Stimulated activated CD8-positive, alpha-beta memory T cell treated with anti-CD3 and anti-CD28 coated beads, Interleukin-2, amount 100 ng/mL, for 48 hours (primary cell): ENCODE measurements at regions not wholly inside any gene's neighbourhood (a gene's known extent, or its start where the extent isn't known, plus 50 kb on each side); places are given as distances from the start of the nearest gene placed in this dataset.
"Not testable (repeated sequence)": the region's sequence is repeated elsewhere in the genome, so short reads cannot be mapped to it uniquely, and the experiment has no call there.

ENCODE experiments used
- DNase-seq, 2 donors: peaks; one replicate each; pipeline ENCODE4 v3.0.0-alpha.2; 2020; ENCODE audit warnings: low read depth in 2 of 2

DNA sequence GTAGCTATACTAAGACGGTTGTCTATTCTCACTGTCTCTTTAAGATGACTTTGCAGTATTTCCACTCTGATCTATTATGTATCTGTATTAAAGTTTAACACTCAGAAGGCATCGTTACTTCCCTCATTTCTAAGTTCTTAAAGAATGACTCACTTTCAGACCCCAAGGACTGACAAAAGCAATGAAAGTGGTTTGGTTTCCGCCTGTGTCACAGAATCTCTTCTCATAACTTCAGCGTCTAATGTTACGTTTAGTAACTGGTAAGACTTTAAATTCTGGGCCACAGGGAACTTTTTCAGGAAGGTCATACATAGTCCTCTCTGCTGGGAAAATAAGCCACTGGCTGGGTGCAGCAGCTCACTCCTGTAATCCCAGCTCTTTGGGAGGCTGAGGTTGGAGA lies 892.0 kb upstream of the AUTS2 start:
- no peak for DNase-seq

DNA sequence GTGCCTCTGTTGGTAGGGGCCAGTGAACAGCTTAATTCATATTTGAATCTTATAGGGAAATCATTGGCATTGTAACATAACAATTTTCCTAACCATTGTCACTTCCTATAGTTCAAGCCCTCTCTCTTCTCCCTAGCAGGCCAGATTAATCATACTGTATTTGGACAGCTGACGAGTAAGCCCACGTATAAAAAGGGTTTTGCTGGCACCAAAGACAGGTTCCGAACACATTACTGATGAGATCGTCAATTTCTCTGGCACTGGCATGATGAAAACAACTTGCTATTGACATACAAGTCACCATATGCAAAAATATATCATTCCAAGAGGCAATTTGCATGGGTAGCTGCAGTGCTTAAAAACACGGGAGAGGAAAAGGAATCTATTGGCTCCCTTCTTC lies 891.1 kb upstream of the AUTS2 start:
- DNase-seq: no peak

DNA sequence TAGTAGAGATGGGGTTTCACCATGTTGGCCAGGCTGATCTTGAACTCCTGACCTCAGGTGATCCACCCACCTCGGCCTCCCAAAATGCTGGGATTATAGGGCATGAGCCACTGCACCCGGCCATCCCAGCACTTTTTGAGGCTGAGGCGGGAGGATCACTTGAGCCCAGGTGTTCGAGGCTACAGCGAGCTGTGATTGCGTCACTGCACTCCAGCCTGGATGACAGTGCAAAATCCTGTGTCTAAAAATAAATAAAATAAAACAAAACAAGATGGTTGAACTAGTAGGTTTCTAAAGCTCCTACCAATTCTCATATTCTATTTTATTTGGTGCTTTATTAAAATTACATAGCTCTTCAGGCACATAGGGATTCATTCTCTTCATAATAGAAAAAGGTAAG lies 890.3 kb upstream of the AUTS2 start:
- DNase-seq: no peak

DNA sequence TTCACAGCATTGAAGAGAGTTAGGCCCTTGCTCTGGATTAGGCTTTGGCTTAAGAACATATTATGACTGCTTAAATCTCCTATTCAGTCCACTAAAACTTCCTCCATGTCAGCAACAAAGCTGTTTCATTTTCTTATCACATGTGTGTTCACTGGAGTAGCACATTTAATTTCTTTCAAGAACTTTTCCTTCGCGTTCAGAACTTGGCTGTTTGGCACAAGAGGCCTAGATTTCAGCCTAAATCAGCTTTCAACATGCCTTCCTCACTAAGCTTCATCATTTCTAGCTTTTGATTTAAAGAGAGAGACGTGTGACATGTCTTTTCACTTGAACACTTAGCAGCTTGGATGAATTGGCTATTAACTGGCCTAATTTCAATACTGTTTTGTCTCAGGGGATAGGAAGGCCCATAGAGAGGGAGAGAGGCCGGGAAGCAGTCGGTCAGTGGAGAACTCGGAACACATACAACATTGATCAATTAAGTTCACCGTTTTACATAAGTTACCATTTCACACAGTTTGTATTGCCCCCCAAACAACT lies 885.2 kb upstream of the AUTS2 start:
- DNase-seq: no peak

DNA sequence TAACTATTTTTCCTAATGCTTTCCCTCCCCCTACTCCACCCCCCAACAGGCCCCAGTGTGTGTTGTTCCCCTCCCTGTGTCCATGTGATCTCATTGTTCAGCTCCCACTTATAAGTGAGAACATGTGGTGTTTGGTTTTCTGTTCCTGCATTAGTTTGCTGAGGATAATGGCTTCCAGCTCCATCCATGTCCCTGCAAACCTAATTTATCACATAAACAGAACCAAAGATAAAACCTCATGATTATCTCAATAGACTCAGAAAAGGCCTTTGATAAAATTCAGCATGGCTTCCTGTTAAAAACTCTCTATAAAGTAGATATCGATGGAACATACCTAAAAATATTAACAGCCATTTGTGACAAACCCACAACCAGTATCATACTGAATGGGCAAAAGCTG lies 884.1 kb upstream of the AUTS2 start:
- not testable (repeated sequence) for DNase-seq

DNA sequence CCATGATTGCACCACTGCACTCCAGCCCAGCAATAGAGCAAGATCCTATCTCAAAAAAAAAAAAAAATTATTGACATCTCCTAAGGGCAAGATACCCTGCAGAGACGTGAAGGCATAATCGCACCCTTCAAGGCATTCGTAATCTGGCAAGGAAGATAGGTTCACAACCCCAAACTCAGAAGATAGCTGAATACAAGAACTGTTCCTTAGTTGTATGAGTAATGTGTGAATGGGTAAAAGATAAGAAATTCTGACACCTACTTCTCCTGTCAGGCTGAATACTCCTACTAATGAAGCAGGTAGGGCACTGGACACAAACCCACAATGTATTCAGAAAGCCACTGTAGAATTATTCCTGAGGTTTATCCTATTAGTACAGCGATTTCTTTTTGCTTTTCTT lies 882.4 kb upstream of the AUTS2 start:
- DNase-seq: no peak

DNA sequence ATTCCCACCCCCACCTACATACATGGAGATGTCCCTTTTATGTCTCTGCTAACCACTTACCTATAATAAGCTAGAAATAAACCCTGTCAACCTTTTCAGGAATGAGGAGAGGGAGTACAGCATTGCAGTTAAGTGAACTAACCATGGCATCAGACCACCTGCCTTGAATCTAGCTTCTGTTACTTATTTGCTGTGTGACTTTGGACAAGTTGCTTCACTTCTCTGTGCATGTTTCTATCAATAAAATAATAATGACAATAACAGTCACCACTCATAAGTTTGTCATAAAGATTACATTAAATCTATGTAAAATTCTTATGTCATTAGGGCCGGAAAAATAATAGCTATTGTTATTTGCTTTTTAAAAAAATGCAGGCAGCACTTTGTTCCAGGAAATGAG lies 881.1 kb upstream of the AUTS2 start:
- no peak for DNase-seq

DNA sequence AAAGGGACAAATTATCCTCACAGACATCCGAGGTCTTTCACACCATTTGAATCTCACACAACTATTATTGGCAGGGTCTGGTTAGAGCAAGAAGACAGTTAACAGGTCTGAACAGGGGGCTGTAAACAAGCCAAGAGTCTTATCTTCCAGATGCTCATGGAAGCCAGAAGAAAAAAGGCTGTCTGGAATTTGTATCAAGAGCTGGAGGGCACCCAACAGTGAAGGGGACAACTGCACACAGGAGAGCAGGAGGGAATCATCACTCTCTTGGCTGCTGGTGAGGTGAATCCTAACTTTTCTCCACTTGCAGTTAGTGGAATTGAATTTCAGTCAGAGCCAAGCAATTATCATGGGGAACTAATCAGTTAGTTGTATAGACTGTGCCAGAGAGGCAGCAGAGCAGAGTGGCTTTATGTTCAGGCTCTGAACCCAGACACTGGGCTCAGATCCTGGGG lies 880.2 kb upstream of the AUTS2 start:
- DNase-seq: no peak

DNA sequence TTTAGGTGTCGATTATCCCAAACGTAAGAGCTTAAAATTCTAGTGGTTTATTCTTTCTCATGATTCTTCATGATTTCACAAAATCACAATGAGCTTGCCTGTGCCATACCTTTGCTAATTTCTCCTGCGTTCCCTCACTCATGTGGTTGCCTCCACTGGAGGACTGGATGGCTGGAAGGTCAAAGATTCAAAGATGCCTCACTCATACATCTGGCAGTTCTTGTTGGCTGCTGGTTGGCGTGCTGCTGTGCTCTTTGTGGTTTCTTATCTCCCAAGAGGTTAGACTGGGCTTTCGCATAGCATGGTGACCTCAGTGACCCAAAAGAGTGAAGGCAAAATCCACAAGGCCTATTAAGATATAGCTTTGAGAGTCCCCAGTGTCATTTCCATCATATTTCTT lies 877.6 kb upstream of the AUTS2 start:
- DNase-seq: no peak

DNA sequence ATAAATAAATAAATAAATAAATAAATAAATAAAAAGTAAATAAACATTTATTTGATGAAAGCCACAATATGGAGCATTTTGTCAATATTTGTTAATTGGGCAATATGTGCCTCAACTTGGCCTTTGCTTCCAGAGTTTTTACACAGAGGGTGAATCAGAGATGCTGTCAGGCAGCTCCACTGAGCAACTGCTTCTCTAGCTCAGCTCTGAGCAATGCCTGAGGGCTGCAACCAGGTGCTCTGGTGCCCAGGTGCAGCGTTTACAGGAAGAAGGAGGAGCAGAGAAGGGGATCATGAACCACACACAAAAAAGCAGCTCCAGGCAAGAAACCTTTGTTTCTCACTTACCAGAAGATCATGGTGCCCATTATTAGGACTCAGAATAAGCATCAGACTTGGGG lies 876.2 kb upstream of the AUTS2 start:
- no peak for DNase-seq

DNA sequence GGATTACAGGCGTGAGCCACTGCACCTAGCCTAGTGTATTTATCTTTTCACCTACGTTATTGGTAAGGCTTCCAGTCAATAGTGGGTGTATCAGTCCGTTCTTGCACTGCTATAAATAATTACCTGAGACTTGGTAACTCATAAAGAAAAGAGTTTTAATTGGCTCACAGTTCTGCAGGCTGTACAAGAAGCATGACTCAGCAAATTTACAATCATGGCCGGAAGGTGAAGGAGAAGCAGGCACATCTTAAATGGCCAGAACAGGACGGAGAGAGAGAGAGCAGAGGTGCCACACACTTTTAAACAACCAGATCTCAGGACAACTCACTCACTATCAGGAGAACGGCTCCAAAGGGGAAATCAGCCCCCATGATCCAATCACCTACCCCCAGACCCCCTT lies 873.3 kb upstream of the AUTS2 start:
- no peak for DNase-seq

DNA sequence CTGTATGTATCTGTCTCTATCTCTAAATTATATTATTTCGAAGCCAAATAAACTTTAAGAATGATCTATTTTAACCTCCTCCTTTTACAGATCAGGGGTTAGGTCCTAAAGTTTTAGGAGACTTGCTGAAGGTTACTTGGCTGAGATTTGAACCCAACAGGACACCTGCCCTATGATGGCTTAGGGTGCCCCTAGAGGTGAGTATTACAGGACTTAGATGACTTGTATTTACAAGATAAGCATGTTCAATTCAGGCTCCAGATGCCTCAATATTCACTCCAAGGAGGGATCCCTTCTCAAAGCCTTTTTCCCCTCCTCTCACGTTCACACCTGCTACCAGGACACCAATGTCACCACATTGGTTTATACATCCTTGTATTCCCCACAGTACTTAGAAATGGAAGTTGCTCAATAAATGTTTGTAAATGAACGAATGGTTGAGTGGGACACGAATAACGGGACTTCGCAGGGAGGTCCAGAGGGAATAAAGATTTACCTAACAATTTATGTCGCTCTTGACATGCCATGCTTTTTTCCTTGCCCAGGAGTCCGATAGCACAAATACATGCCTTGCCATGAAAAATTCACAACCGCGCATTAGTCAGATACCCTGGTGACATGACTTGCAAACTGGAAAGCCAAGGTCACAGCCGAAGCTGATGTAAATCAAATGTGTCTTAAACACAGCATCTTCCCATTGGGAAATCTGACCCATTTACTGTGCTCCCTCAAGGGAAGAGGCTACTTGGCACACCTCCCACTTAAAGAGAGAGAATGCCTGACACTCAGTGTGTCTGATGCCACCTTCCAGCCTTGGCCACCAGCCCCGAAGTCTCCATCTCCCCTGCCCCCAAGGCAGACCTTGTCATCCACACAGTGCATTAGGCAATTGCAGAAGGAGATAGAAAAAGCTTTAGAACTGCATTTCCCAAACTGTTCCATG lies 872.2 kb upstream of the AUTS2 start:
- DNase-seq: no peak

DNA sequence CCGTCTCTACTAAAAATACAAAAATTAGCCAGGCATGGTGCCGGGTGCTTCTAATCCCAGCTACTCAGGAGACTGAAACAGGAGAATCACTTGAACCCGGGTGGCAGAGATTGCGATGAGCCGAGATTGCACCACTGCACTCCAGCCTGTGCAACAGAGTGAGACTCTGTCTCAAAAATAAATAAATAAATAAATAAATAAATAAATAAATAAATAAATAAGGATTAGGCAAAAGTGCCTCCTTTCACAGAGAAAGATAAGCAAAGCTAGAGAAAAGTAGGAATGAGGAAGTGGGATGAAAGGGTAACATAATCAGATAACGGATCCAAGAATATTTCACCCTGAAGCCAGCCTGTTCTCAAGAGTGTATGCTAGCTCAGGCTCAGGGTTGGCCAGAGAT lies 869.6 kb upstream of the AUTS2 start:
- not testable (repeated sequence) for DNase-seq

DNA sequence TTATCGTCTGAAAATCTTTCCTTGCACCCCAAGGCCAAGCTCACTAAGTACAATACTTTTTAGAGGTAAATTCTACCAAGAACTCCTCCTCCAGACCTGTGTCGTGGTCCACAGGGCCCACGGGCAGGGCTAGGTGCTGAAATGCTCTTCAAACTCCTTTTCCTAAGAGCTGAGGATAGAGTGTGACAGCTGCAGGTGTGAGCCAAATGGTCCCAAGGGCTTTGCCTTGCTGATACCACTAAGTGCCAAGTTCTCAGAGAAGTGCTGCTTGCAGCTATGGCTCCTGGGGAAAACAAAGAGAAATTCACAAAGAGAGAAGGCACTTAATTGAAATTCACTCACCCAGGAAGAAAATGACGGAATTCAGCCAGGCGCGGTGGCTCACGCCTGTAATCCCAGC lies 868.9 kb upstream of the AUTS2 start:
- DNase-seq: no peak

DNA sequence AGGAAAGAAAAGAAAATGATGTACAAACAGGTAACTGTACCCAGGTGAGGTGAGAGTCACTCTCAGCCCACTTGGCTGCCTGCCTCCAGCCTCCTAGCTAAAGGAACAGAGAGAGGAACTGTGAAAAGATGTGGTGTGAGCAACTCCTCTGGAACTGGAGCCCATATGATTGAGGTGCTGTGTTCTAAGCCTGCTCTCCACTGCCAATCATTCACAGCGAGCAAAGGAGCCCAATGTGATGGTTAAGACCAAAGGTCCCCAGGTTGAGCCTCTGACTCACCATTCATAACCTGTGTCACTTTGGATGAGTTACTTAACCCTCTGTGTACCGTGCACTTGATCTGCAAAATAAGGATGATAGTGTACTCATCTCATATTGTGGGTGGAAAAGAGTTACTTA lies 868.1 kb upstream of the AUTS2 start:
- DNase-seq: no peak

DNA sequence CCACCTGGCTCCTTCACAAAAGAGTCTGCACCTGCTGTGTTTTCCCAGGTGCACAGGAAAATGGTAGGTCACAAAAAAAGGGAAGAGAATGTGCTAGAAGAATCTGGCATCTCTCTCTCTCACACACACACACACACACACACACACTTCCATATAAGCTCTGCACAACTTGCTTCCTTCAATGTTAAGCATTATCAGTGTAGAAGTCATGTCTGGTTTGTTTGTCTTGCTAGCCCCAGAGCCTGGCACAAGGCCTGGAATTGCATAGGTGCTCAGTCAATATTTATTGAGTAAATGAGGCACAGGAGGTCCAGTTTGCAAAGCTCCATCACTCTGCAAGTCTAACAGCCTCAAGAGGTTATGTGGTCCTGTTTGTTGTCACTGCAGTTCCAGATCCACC lies 867.3 kb upstream of the AUTS2 start:
- DNase-seq: no peak

DNA sequence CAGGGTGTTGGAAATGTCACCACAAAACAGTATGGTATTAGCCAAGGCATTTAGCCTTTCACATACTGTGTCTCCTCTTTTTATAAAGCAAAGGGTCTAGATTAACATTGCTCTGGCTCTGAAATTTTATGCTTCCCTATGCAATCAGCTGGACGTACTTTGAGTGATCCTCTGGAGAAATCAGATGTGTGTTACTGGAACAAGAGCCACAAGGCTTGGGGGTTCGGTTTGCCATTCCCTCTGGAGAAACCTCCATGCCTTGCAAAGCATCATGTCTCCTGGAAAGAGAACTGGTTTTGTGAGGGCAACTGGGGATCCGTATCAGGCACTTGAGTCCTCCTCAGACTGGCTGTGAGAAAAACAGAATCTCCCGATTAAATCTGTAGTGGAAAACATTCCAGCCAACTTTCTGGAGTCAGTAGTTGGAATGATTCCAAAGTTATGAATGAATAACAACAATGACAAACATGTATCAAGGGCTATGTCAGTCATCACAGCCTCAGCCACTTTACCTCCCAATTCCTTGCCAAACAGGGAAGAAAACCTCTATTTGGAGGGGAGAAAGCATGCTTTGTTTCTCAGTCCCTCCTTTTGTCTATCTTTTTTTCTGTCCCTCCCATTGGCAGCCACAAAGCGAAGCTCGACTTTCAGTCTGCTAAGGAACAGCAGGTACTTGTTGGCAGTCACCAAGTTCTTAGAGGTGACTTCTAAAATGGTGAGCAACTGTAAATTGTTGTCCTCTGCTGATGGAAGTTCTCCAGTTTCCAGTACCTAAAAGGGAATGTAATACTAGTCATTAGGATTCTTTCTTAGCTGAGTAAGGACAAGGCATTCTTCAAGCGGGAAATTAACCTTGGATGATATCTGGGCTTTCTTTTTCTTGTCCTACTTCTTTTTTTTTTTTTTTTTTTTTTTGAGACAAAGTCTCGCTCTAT lies 864.8 kb upstream of the AUTS2 start:
- no peak for DNase-seq

DNA sequence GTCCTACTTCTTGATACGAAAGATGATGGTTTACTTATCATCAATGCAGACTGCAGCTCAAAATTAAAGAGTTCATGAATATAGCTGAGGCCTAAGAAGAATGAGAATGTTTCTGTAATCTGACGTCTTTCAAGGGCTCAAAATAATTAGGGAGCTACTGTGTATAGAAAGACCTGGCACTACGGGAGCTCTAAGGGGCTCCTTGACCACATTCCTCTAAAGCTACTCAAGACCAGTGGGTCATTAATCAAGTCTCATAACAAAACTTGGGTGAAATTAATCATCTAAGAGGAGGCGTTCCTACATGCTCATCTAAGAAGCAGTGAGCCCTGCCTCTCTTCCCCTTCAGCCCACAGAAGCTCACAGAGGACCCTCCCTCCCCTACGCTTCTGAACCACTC lies 863.8 kb upstream of the AUTS2 start:
- no peak for DNase-seq

DNA sequence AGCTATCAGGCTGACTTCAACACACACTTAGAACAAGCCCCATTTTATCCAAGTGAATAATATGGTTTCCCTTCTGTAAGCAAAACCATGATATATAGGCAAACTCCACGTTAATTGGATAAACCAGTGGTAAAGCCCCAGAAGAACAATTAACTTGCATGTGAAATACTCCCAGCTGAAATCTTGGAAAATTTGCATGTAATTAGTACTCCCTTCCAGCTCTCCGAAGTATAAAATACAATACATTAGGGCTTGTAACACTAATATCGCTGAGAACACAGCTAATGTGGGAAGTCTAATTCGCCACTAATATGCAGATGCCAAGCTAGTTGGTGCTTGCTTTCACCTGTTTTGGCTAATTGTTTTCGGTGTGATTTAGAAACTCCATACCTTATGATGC lies 859.0 kb upstream of the AUTS2 start:
- no peak for DNase-seq

DNA sequence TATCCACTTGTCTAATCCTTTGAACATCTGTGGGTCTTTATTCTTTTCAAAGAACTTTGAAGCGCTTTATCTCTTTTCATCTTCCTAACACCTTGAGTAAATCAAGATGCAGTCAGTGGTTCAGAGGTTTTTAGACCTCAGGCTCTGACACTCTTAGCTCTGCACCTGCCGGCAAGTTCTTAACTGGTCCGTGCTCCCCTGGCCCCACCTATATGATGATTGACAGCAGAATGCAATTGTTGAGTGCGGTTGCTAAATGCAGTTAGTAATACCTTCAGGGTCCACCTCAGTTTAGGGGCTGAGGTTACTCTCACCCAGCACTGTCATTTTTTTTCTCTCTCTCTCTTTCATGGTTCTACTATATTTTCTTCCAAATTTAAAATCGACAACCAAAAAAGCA lies 854.2 kb upstream of the AUTS2 start:
- no peak for DNase-seq

DNA sequence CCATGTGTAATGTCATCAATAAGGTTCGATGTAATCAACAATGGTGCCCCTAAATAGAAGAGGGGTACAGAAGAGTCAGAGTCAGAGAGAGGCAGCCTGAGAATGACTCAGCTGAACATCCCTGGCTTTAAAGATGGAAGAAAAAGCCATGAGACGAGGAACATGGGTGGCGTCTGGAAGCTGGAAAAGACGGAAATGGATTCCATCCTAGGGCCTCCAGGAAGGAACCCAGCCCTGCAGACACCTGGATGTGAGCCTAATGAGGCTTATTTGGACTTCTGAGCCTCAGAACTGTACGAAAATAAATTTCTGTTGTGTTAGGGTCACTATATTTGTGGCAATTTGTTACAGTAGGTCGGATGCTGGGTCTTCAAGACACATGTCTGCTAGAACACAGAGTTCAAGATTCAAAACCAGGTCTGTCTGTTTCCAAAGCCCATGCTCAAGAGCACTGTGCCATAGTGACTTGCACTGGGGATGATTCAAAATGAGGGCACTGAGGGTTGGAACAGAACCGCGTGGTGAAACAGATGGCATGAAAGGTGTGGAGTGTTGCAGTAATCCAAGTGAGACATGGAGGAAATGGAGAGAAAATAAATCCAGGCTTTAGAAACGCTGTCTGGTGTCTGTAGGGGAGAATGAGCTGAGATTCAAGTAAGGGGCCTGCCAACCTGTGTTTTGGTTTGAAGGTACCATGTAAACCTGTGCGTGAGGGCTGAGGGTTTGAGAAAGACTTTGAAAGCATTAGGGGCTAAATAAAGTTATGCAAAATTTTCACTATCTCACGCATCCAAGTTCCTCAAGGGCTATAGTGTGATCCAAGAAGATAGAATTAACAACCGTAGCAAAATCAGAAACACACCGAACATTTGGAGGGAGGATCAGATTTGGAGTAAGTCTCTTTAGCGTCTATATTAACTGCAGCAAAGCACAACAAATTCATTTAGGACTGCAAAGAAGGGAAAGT lies 849.1 kb upstream of the AUTS2 start:
- DNase-seq: no peak
